ENCODE measurements at regions not wholly inside any gene's neighbourhood (a gene's known extent, or its start where the extent isn't known, plus 50 kb on each side); places are given as distances from the start of the nearest gene placed in this dataset.

GRCh38 chrX:124917011-124917410, 402.7 kb upstream of the TEX13C start:
- no peaks in the 10 kb centered on the region for H3K4me1 ChIP-seq (ENCODE audit: control insufficient read depth in 4 of 4, insufficient read depth in 4 of 4, low read length in 3 of 4)
- TF ChIP-seq SP1 (IDR thresholded peaks at IDR 0.05): no peak
- no peaks in the 10 kb centered on the region for H3K9me3 ChIP-seq (ENCODE audit: control insufficient read depth in 4 of 4, low read length in 3 of 4)
- H3K36me3 ChIP-seq (ENCODE audit: control insufficient read depth in 4 of 4, insufficient read depth in 3 of 4, low read depth in 1 of 4, low read length in 3 of 4): no peaks in the 10 kb centered on the region
- H3K27ac ChIP-seq (ENCODE audit: low read depth in 1 of 2, low read length in 2 of 2): no peak overlapping the region
- H3K9ac ChIP-seq (ENCODE audit: low read depth in 1 of 2, low read length in 2 of 2): no peak overlapping the region
- DNase-seq (ENCODE audit: low spot score): no peak
- H3K27me3 ChIP-seq (ENCODE audit: control insufficient read depth in 4 of 4, insufficient read depth in 4 of 4, low read length in 3 of 4): no peaks in the 10 kb centered on the region
- no peak overlapping the region for H3K4me3 ChIP-seq (ENCODE audit: low read depth in 1 of 3, low read length in 3 of 3)
- WGBS: 92% methylated on average over 2 of the region's 2 CpGs

GRCh38 chrX:124925681-124926080, 394.0 kb upstream of the TEX13C start:
- no peak overlapping the region for H3K4me3 ChIP-seq (ENCODE audit: low read depth in 1 of 3, low read length in 3 of 3)
- H3K27ac ChIP-seq (ENCODE audit: low read depth in 1 of 2, low read length in 2 of 2): no peak overlapping the region
- no peak overlapping the region for H3K9ac ChIP-seq (ENCODE audit: low read depth in 1 of 2, low read length in 2 of 2)
- DNase-seq (ENCODE audit: low spot score): no peak
- H3K36me3 ChIP-seq (ENCODE audit: control insufficient read depth in 4 of 4, insufficient read depth in 3 of 4, low read depth in 1 of 4, low read length in 3 of 4): no peaks in the 10 kb centered on the region
- TF ChIP-seq ATF3 (IDR thresholded peaks at IDR 0.05) (no peak), GABPA (IDR thresholded peaks at IDR 0.05 in 1 of 2, conservative IDR thresholded peaks at IDR 0.05 in 1 of 2) (no peak), EGR1 (IDR thresholded peaks at IDR 0.05; ENCODE audit: low read depth in 2 of 2) (no peak), RAD21 (IDR thresholded peaks at IDR 0.05) (no peak), HNF4A (conservative IDR thresholded peaks at IDR 0.05) (no peak), FOXA1 (IDR thresholded peaks at IDR 0.05) (no peak), ZBTB33 (IDR thresholded peaks at IDR 0.05) (no peak), JUND (IDR thresholded peaks at IDR 0.05) (no peak), FOXA2 (IDR thresholded peaks at IDR 0.05) (no peak), RXRA (IDR thresholded peaks at IDR 0.05) (no peak), HNF4G (IDR thresholded peaks at IDR 0.05) (no peak), YY1 (IDR thresholded peaks at IDR 0.05) (no peak), TAF1 (conservative IDR thresholded peaks at IDR 0.05) (no peak)
- TF ChIP-seq, protein P1, sequence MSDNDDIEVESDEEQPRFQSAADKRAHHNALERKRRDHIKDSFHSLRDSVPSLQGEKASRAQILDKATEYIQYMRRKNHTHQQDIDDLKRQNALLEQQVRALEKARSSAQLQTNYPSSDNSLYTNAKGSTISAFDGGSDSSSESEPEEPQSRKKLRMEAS (IDR thresholded peaks at IDR 0.05): no peak
- TF ChIP-seq, protein P2, sequence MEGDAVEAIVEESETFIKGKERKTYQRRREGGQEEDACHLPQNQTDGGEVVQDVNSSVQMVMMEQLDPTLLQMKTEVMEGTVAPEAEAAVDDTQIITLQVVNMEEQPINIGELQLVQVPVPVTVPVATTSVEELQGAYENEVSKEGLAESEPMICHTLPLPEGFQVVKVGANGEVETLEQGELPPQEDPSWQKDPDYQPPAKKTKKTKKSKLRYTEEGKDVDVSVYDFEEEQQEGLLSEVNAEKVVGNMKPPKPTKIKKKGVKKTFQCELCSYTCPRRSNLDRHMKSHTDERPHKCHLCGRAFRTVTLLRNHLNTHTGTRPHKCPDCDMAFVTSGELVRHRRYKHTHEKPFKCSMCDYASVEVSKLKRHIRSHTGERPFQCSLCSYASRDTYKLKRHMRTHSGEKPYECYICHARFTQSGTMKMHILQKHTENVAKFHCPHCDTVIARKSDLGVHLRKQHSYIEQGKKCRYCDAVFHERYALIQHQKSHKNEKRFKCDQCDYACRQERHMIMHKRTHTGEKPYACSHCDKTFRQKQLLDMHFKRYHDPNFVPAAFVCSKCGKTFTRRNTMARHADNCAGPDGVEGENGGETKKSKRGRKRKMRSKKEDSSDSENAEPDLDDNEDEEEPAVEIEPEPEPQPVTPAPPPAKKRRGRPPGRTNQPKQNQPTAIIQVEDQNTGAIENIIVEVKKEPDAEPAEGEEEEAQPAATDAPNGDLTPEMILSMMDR (IDR thresholded peaks at IDR 0.05; ENCODE audit: low read depth, low read length, missing input control): no peak
- TF ChIP-seq, protein P3, sequence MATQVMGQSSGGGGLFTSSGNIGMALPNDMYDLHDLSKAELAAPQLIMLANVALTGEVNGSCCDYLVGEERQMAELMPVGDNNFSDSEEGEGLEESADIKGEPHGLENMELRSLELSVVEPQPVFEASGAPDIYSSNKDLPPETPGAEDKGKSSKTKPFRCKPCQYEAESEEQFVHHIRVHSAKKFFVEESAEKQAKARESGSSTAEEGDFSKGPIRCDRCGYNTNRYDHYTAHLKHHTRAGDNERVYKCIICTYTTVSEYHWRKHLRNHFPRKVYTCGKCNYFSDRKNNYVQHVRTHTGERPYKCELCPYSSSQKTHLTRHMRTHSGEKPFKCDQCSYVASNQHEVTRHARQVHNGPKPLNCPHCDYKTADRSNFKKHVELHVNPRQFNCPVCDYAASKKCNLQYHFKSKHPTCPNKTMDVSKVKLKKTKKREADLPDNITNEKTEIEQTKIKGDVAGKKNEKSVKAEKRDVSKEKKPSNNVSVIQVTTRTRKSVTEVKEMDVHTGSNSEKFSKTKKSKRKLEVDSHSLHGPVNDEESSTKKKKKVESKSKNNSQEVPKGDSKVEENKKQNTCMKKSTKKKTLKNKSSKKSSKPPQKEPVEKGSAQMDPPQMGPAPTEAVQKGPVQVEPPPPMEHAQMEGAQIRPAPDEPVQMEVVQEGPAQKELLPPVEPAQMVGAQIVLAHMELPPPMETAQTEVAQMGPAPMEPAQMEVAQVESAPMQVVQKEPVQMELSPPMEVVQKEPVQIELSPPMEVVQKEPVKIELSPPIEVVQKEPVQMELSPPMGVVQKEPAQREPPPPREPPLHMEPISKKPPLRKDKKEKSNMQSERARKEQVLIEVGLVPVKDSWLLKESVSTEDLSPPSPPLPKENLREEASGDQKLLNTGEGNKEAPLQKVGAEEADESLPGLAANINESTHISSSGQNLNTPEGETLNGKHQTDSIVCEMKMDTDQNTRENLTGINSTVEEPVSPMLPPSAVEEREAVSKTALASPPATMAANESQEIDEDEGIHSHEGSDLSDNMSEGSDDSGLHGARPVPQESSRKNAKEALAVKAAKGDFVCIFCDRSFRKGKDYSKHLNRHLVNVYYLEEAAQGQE (IDR thresholded peaks at IDR 0.05): no peak
- H3K27me3 ChIP-seq (ENCODE audit: control insufficient read depth in 4 of 4, insufficient read depth in 4 of 4, low read length in 3 of 4): no peaks in the 10 kb centered on the region
- H3K9me3 ChIP-seq (ENCODE audit: control insufficient read depth in 4 of 4, low read length in 3 of 4): no peaks in the 10 kb centered on the region
- 33% methylated on average over 1 of the region's 1 CpG for WGBS
- H3K4me1 ChIP-seq (ENCODE audit: control insufficient read depth in 4 of 4, insufficient read depth in 4 of 4, low read length in 3 of 4): peaks cover 0 to 3% (median 0%) of the 10 kb centered on the region in 4 donors
